Body of pancreas (tissue), 4 donors: ENCODE measurements at regions not wholly inside any gene's neighbourhood (a gene's known extent, or its start where the extent isn't known, plus 50 kb on each side); places are given as distances from the start of the nearest gene placed in this dataset.

Experiments
- POLR2A ChIP-seq, 3 donors: fragments of 450-650 bp; IDR thresholded peaks; one replicate each; pipeline ENCODE4 v1.6.1; 2016; ENCODE audit warnings: antibody characterized with exemption in 3 of 3, mild to moderate bottlenecking in 2 of 3
- TF ChIP-seq, protein P1 (sequence below), 7 experiments: fragments of 450-650 bp in 4 of 7; fragments of 200-600 bp in 3 of 7; sonication (generic) in 3 of 7; IDR thresholded peaks; one replicate each; pipeline ENCODE4 v1.5.1; 2016 to 2019; ENCODE audit warnings: antibody characterized with exemption in 7 of 7

DNA sequence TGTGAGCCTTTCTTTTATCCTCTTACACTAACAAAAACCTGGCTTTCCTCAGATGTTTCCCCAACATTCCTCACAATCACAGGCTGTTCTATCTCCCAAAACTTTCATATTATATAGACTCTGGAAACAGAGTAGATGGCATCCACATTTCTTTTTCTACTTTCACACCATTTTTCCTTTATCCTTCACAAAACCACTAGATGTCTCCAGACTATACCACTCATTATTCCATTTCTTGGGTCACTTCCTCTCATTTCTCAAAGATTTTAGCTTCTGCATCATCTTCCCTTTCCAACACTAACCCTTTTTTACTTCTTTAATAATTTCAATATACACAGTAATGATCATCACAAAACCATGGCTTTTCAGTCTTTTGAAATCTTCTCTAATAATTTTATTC, 286.0 kb upstream of the DEPDC1 start:
- TF ChIP-seq POLR2A (IDR thresholded peaks at IDR 0.05): no peak
- TF ChIP-seq, protein P1, sequence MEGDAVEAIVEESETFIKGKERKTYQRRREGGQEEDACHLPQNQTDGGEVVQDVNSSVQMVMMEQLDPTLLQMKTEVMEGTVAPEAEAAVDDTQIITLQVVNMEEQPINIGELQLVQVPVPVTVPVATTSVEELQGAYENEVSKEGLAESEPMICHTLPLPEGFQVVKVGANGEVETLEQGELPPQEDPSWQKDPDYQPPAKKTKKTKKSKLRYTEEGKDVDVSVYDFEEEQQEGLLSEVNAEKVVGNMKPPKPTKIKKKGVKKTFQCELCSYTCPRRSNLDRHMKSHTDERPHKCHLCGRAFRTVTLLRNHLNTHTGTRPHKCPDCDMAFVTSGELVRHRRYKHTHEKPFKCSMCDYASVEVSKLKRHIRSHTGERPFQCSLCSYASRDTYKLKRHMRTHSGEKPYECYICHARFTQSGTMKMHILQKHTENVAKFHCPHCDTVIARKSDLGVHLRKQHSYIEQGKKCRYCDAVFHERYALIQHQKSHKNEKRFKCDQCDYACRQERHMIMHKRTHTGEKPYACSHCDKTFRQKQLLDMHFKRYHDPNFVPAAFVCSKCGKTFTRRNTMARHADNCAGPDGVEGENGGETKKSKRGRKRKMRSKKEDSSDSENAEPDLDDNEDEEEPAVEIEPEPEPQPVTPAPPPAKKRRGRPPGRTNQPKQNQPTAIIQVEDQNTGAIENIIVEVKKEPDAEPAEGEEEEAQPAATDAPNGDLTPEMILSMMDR (IDR thresholded peaks at IDR 0.05): peak in 1 of 7 experiments; percentile 11
